ENCODE measurements at regions not wholly inside any gene's neighbourhood (a gene's known extent, or its start where the extent isn't known, plus 50 kb on each side); places are given as distances from the start of the nearest gene placed in this dataset.
"Not testable (repeated sequence)": the region's sequence is repeated elsewhere in the genome, so short reads cannot be mapped to it uniquely, and the experiment has no call there.

GRCh38 chr6:126967296-126968005, 151.0 kb upstream of the RSPO3 start:
- DNase-seq (ENCODE audit: low read depth), result no peak
- H3K4me3 ChIP-seq (ENCODE audit: low read depth, low read length), result no peak overlapping the region
- TF ChIP-seq CTCF (conservative IDR thresholded peaks at IDR 0.05; ENCODE audit: low read depth, low read length), result no peak

- no peak overlapping the region for H3K4me3 ChIP-seq (ENCODE audit: low read depth, low read length)
- no peak for TF ChIP-seq CTCF (conservative IDR thresholded peaks at IDR 0.05; ENCODE audit: low read depth, low read length)
- no peak for DNase-seq (ENCODE audit: low read depth)
Measured at GRCh38 chr6:126976253-126976797, 142.1 kb upstream of the RSPO3 start.

GRCh38 chr6:126983779-126984178, 134.7 kb upstream of the RSPO3 start:
- H3K4me3 ChIP-seq (ENCODE audit: low read depth, low read length), result no peak overlapping the region
- no peak for TF ChIP-seq CTCF (conservative IDR thresholded peaks at IDR 0.05; ENCODE audit: low read depth, low read length)
- no peak for DNase-seq (ENCODE audit: low read depth)

- not testable (repeated sequence) for DNase-seq (ENCODE audit: low read depth); H3K4me3 ChIP-seq (ENCODE audit: low read depth, low read length)
Measured at GRCh38 chr6:126988125-126988524, 130.3 kb upstream of the RSPO3 start.

GRCh38 chr6:127000631-127001030, 117.8 kb upstream of the RSPO3 start:
- TF ChIP-seq CTCF (conservative IDR thresholded peaks at IDR 0.05; ENCODE audit: low read depth, low read length), result no peak
- H3K4me3 ChIP-seq (ENCODE audit: low read depth, low read length), result no peak overlapping the region
- no peak for DNase-seq (ENCODE audit: low read depth)

- H3K4me3 ChIP-seq (ENCODE audit: low read depth, low read length), result no peak overlapping the region
- DNase-seq (ENCODE audit: low read depth), result no peak
- no peak for TF ChIP-seq CTCF (conservative IDR thresholded peaks at IDR 0.05; ENCODE audit: low read depth, low read length)
Measured at GRCh38 chr6:127013865-127014264, 104.6 kb upstream of the RSPO3 start.

GRCh38 chr6:127015858-127016257, 102.6 kb upstream of the RSPO3 start:
- no peak for DNase-seq (ENCODE audit: low read depth)
- TF ChIP-seq CTCF (conservative IDR thresholded peaks at IDR 0.05; ENCODE audit: low read depth, low read length), result no peak
- no peak overlapping the region for H3K4me3 ChIP-seq (ENCODE audit: low read depth, low read length)

Measured in choroid plexus epithelial cell (primary cell).